GM18502 (cell line): ENCODE measurements at regions not wholly inside any gene's neighbourhood (a gene's known extent, or its start where the extent isn't known, plus 50 kb on each side); places are given as distances from the start of the nearest gene placed in this dataset.
"Not testable (repeated sequence)": the region's sequence is repeated elsewhere in the genome, so short reads cannot be mapped to it uniquely, and the experiment has no call there.

Experiments
- ATAC-seq: cut with Tn5 transposase; IDR thresholded peaks from one replicate; pipeline ENCODE4 v1.9.1; 2021; ENCODE audit warnings: mild to moderate bottlenecking; ENCODE audit not compliant: unreplicated experiment, poor library complexity

GRCh38 chr6:67047996-67048395 lies 1341.0 kb upstream of the EYS start:
- no peak for ATAC-seq

DNA sequence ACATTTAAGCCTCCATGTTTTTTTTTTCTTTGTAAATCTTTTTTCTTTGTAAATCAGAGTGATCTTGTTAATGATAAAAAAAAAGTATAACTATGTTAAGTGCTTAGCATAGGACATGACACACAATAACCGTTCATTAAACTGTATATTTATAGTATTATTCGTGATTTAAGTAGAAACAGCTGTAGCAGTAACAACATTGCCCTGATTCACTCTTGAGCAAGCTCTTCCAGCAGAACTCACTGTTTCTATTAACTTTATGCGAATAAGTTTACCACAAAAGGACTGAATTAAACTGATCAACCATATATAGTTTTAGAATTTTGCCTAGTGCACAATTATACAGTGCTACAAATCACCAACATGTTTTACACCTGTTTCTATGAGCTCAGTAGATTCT lies 1338.0 kb upstream of the EYS start:
- no peak for ATAC-seq

GRCh38 chr6:67031451-67031850 lies 1324.4 kb upstream of the EYS start:
- no peak for ATAC-seq

- no peak for ATAC-seq
These were observed 1323.8 kb upstream of the EYS start for GRCh38 chr6:67030861-67031260.

DNA sequence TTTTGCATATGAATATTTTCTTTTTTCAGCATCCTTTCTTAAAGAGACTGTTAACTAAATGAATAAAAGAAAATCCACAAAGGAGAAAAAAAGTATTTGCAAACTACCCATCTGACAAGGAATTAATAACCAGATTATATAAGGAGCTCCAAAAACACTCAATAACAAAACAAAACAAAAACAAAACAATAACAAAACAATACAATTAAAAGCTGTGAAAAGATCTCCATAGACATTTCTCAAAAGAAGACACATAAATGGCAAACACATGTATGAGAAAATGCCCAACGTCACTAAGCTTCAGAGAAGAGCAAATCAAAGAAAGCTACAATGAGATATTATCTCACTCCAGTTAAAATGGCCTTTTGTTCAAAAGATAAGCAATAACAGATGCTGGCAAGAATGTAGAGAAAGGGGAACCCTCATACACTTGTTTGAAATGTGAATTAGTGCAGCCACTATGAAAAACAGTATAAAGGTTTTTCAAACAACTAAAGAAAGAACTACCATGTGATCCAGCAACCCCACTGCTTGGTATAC lies 1310.0 kb upstream of the EYS start:
- no peak for ATAC-seq

DNA sequence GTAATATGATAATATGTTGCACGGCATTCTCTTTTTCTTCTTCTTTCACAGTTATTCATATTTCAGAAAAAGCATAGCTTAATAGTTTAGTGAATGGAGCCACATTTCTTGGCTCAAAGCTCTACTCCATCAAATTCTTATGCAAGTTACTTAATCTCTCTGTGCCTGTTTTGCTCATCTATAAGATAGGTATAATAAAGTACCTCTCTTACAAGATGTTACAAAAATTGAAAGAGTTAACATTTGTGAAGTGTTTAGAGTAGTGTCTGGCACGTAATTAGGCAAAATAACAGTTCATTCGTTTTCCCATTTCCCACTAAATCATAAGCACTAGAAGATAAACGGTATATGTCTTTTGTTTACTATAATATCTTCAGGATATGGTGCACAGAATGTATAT lies 1304.4 kb upstream of the EYS start:
- no peak for ATAC-seq

- no peak for ATAC-seq
These were observed 1302.8 kb upstream of the EYS start for GRCh38 chr6:67009818-67010217.

DNA sequence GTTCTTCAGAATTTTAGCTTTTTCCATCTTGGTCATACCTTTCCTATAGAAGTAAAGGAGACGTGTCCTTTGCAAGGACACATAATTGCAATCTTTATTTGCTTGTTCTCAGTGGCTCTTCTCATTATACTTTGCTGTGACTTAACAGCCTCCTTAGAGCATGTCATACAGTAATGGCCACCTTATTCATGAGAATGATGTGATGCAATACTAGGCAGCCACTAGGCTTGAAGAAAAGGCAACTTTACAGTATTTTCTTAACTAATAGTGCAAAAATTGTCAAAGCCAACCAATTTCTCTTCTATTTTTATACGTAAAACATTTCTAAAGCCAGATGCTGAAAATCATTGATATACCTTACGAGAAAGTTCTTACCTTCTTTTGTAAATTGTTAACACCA lies 1296.8 kb upstream of the EYS start:
- no peak for ATAC-seq

DNA sequence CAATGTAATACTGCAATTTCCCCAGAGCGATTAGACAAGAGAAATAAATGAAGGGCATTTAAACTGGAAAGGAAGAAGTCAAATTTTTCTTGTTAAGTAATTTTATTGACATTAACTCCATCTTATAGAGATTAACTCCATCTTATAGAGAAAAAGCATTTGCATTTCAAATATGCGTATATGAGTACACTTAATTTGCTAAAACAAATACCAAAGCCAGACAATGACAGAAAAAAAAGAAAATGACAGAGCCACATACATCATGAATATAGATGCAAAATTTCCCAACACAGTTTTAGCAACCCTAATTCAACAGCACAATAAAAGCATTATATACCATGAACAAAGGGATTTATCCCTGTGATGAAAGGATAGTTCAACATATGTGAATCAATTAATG lies 1293.1 kb upstream of the EYS start:
- ATAC-seq, result no peak

DNA sequence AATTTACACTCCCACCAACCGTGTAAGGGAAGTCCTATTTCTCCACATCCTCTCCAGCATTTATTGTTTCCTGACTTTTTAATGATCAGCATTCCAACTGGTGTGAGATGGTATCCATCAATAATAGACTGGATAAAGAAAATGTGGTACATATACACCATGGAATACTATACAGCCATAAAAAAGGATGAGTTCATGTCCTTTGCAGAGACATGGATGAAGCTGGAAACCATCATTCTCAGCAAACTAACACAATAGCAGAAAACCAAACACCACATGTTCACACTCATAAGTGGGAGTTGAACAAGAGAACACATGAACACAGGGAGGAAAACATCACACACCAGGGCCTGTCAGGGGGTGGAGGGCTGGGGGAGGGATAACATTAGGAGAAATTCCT lies 1290.6 kb upstream of the EYS start:
- not testable (repeated sequence) for ATAC-seq

GRCh38 chr6:66995669-66996068 lies 1288.6 kb upstream of the EYS start:
- ATAC-seq, result no peak

DNA sequence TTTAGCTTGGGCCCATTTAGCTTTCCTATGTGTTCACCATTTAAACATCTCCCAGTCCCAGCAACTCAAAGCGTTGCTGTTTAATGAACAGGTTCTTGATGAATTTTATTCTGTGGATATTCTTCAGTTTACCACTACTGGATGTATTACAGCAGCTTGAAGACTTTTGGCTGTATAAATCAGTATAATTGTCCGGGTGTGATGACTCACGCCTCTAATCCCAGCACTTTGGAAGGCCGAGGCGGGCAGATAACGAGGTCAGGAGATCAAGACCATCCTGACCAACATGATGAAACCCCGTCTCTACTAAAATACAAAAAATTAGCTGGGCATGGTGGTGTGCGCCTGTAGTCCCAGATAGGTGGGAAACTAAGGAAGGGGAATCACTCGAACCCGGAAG lies 1286.7 kb upstream of the EYS start:
- ATAC-seq, result not testable (repeated sequence)

DNA sequence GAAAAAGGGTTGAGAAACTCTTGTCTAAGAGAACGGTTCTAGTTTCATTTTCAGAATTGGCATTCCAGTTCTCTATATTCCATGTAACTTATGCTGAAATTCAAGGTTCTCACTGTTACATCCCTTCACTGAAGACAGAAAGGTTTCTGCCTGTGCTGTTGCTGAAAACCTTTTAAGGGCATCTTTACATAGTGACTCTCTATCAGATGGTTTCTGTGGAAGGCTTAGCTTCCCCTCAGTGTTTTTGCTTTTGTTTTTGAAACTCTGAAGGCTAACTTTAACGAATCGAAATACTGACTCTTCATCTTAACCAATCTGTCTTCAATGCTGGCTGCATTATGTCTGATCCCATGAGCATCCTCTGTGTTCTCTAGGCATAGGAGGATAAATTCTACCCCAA lies 1286.2 kb upstream of the EYS start:
- no peak for ATAC-seq

DNA sequence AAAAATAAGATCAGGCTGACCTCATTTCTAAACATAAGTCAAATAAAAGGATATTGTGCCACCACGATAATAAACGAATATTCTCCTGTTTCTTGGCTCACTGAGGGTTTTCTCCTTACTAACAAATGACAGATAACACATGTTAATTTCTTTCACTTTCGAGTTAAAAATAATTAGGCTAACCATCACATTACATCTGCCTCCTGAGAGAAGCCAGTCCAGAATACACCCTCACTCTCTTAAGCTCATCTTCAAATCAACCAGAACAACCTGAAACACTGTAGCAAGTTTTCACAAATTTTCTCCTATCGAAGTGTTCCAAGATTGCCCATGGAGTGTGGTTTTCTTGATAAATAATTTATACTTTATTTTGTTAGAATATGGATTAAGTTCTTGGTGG lies 1285.6 kb upstream of the EYS start:
- ATAC-seq, result no peak

DNA sequence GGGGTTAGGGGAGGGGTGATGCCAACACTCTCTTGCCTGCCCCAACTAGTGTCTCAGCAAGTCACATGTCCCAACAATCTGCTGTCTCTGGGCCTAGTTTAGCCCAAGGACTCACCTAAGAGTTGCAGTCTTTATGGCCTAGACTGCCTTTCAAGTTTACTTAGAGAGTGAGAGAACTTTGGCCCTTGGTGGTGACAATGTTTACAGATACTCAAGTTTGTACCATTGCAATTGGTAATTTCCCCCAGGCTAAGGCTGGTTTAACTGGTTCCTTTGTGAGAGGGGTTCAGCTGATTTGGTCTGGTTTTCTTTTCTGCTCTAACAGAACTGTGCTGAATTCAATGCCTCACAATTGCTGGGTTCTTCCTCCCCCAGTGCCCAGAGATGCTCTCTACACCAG lies 1279.9 kb upstream of the EYS start:
- ATAC-seq, result no peak

DNA sequence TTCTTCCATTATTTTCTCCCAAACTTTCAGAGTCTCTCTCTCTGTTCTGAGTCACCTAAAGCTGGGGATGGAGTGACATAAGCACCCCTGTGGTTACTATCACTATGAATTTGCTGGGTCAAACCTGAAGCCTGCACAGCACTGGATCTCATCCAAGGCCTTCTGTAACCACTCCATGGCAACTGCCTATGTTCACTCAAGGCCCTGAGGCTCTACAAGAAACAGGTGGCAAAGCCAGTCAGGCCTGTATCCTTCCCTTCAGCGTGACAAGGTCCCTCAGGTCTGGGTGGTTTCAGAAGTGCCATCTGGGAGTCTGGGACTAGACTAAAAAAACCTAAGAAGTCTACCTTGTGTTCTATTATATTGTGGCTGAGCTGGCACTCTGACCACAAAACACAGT lies 1278.8 kb upstream of the EYS start:
- ATAC-seq, result no peak

DNA sequence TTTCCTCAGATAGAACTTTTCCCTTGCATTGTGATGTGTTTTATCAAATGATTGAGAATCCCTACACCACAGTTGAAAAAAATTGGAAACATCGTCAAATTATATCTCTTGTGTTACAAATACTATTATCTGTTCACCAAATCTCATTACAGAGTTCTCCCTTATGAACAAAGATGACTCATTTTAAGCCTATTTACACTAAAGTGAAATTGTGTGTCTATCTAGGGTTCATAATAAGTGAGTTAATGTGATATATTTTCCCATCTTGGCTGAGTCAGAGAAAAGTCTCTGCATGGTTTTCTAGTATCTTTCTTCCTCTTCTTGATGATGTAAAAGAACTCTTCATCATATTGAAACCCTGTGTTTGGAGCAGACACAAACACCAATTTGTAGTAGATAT lies 1263.3 kb upstream of the EYS start:
- ATAC-seq, result no peak

DNA sequence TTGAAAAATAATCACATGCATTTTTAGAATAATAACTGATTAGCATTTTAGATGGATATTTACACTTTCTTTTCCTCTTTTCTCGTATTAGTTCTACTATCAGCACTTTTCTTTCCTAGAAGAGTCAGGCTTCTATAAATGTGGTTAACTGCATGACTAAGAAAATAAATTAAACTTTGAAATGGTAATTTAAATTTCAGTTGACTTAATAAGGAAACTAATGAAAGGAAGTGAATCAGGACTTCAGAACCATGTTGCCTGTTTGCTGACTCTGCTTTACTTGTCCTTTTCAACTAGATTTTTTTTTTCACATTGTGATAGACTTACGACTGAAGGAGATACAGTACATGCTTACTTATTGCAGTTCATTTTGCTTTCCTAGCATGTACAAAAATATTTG lies 1258.2 kb upstream of the EYS start:
- no peak for ATAC-seq

DNA sequence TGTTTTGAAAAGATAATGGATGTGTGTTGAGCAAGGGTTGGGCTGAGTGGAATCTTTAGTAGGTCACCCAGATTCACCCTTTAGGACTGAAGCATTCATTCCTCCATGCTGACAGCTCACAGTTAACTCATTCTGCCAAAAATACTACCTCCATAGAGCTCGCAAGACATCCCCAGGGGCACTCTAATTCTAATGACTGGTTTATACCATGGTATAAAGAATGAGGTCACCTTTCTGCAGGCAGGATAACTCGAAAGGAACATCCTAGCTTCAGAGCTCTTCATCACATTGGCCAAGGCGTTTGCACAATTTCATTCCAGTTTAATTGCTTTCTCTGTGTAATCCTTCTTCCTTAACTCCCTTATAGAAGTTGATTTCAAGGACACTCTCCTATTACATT lies 1257.2 kb upstream of the EYS start:
- ATAC-seq, result no peak

- ATAC-seq, result no peak
These were observed 1255.1 kb upstream of the EYS start for GRCh38 chr6:66962082-66962481.

DNA sequence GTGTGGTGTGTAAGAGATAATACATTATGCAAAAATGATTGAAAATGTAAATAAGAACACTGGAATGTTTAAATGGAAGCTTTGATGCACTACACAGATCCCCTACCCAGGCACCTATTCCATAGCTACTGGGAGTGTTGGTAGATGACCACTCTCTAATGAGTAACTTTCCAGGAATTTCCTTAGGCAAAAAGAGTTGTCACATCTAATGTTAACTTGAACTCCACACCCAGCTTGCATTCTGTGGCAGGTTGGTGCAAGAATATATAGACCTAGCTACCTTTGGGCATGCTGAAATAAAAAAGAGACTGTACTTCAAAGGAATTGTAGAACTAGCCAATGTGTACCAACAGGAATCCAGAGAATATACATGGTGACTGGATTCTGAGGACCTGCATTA lies 1254.2 kb upstream of the EYS start:
- ATAC-seq, result no peak

DNA sequence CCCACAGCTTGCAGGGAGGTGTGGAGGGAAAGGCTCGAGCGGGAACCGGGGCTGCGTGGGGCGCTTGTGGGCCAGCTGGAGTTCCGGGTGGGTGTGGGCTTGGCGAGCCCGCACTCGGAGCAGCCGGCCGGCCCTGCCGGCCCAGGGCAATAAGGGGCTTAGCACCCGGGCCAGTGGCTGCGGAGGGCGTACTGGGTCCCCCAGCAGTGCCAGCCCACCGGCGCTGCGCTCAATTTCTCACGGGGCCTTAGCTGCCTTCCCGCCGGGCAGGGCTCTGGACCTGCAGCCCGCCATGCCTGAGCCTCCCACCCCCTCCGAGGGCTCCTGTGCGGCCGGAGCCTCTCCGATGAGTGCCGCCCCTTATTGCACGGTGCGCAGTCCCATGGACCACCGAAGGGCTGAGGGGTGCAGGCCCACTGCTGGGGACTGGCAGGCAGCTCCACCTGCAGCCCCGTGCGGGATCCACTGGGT lies 1242.2 kb upstream of the EYS start:
- ATAC-seq, result no peak

- no peak for ATAC-seq
These were observed 1241.1 kb upstream of the EYS start for GRCh38 chr6:66948106-66948505.
